AG08396 (cell line): ENCODE measurements at regions not wholly inside any gene's neighbourhood (a gene's known extent, or its start where the extent isn't known, plus 50 kb on each side); places are given as distances from the start of the nearest gene placed in this dataset.
"Not testable (repeated sequence)": the region's sequence is repeated elsewhere in the genome, so short reads cannot be mapped to it uniquely, and the experiment has no call there.

ENCODE experiments used
- DNase-seq: peaks from one replicate; pipeline ENCODE4 v3.0.0; 2012; ENCODE audit warnings: low spot score, mixed read lengths

DNA sequence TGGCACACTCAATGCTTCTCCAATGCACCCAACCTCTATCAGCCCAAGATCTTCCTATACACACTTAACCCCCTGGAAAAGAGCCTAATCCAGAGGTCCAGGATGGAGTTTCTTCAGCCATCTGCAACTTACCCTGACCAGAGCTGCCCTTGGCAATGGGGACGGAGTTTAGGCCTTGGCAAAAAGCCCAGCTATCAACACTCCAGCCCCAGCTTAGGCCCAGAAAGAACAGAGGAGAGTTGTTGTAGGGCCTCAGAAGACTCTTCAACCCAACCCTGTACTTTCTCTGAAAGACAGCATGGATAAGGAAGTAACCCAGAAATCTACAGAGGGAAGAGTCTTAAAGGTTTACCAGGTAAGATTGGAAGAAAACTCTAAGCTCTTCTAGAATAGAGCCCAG is 219.3 kb upstream of the PELI2 start:
- no peak for DNase-seq

DNA sequence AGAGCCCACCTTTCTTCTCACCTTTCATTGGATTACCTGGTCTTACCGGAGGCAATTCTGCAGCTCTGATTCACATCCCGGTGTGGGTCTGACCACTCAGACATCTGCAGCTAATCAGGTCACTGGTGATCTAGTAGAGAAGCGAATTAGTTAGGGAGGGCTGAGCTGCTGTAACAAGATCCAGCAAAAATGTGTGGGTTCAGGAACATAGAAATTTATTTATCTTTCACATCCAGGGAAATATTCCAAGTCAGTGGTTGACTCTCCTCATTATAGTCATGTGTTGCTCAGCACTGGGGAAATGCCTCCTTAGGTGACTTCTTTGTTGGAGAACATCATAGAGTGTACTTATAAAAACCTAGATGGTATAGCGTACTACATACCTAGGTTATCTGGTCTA is 218.7 kb upstream of the PELI2 start:
- DNase-seq, result no peak

DNA sequence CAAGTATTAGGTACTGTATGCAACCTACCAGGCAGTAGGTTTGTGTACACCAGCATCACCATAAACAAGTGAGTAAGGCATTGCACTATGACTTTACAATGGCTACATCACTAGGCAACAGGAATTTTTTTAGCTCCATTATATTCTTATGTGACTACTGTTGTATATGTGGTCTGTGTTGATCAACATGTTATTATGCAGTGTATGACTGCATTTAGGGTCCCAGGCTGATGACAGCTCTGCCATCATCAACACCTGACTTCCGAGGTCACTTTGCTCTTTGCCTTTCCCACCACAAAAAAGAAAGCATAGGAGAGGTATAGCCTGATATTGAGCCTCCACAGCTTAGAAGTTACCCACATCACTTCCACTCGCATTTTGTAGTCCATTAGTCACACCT is 217.5 kb upstream of the PELI2 start:
- no peak for DNase-seq

DNA sequence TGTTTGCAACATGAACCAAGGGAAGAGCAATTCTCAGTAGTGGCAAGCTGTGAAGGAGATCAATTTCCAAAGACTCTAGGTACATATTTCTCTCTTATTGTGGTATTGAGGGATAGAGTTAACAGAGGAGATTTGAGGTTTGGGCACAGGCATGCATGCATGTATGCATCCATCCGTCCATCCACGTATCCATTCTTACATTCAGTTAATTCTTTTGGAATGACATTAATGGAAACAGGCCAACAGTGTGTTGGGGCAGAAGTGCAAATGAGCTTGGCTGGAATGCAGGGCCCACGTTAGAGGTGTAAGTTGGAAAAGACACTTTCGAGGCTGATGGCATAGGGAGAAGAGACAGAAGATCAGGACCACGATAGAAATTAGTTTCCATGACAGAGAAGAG is 216.9 kb upstream of the PELI2 start:
- DNase-seq, result no peak

DNA sequence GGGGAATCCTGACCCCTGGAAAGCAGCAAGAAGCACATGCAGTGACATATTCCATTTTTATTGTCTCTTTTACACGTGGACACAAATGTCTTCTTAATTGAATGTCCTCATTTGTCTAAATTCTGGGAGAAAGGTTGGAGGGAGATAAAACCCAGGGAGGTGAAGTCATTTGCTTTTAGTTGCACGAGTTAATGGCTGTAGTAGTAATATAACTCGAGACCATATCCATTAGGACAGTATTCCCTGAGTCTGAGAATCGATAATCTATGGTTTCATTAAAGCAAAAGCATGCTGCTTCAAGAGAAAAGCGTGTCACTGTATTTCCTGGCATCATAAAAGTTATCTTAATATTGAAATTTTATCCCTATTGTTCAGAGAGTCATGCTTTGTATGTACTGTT is 216.0 kb upstream of the PELI2 start:
- no peak for DNase-seq

DNA sequence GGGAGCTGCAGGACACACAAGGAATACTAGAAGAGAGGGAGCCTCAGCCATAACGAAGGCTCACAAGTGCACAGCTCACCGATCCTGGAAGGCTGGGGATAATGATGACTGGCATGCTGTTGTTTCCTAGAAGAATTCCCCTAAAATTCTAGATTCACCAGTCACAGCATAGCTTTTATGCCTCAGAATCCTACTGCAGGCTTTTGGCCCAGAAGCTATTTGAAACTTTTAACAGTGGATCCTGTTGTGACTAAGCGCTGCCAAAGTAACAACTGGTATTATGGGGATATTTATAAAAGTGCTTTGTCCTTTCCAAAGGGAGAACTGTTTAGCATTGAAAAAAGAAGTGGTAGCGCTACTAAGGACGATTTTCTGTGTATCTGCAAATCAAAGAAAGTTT is 214.1 kb upstream of the PELI2 start:
- DNase-seq, result no peak

DNA sequence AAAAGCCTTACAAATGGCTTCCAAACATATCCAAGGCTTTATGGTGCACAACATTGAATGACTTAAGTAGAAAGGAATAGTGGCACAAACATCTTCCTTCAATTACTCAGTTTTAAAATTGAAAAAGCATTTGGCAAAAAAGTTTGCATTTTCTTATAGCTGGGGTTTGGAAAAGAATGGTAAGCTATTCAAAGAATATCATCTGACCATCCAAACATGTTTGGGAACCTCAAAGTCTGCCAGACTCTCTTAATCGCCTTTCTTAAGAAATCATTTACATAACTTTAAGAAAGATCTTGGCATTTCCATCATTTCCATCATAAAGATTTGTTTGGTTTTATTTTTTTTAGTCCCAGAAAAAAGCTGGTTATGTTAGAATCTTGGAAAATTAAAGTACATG is 210.1 kb upstream of the PELI2 start:
- no peak for DNase-seq

DNA sequence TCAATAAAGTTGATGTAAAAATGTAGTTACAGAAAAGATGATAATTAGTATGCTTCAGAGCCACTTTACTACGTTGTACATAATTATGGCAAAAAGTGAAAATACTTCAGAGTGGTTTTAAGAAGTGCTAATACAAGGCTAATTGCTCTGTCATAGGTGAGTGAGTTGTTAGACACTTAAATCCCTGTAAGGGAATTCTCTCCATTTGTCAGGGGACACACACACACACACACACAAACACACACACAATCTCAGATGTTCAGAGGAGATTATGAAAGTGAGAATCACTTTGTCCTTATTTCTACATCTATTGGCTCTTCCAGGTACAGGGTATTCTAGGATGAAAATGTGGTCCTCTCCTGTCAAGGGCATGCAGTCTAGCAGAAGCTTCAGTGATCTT is 208.3 kb upstream of the PELI2 start:
- no peak for DNase-seq

DNA sequence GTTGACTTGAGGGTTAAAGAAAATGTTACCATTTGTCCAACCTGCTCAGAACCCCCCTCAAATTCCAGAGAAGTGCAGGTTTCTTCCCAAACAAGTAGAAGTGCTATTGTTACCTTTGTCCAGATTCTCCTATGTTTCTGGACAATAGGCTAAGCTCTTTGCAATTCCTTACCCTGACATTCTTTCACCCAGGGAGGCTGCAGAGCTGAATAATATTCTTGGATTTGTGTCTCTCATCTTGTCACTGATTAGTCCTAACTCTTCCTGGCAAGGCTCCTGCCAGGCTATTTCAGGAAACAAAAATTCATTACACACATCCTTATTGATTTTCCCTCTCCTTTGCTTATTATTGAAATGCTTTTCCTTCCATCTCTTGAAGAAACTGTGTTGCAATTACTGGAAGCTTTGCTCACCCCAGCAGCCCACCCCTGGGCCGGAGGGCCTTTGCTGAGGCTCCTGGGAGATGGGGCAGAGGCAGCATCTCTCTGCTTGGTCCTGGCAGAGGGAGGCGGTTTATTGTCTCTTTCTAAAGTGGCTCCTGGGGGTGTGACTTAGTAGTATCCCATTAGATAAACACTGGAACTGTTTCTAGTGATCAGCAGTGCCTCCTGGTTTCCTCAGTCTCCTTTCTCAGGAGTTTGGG is 207.5 kb upstream of the PELI2 start:
- DNase-seq, result no peak

DNA sequence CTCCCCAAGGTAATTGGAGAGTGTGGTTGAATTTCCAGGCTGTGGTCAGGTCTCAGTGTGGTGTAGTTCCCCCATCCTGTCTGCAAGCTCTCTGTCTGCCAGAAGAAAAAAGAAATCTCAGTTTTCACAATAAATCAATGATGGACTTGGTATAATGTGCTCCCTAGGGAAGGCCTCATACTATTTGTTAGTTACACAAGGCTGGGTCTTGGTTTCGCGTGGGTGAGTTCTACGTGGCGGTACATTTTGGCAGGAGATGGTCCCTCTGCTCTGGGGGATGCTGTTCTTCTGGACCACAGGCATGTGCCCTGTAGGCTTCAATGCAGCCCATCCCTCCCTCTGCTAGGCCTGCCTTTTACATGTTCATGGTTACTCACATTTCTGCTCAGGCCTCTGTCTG is 206.4 kb upstream of the PELI2 start:
- no peak for DNase-seq

DNA sequence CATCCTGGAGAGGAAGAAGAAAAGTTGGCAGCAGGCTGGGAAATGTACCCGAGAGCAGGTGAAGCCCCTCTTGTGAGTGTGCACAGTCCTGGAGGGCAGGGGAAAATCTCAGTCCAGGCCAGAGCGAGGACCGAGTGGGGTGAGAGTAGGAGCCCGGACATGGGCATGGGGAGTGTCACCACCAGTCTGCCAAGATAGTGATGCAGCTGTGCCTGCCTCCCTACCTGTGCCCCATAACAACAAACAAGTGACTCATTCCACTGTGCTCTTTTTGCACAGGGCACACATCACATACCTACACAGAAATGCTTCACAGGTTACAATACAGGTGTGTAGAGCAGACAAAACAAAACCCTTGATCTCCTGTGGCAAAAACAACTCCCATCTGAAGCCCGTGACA is 205.9 kb upstream of the PELI2 start:
- no peak for DNase-seq

DNA sequence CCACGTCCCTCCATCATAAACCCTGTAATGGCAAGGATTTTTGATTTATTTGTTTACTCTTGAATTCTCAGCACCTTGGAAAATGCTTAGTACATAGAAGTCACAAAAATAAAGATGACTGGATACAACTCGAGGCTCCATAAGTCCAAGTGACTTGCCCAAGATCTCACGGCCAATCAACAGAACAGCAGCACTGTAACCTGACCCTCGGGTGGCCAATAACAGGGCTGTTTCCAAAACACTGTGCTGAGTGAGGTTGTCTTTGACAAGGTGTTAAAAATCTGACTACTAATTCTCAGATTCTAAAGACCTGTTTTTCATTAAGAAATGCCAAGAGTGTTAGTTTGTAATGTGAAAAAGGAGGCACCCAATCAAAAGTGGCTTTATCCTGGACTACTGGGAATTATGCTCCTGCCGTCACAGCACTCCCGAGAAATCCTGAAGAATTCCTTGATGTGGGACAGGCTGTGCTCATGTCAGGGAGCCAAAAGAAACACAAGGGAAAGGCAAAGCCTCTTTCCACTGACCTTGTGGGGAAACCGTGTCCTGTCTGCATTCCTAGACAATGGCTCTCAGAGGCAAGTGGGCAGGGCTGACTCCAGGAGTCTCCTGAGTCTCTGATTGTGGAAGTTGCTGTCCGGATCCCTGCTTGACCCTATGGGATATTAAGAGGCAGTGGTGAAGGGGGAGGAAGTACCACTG is 204.7 kb upstream of the PELI2 start:
- no peak for DNase-seq

DNA sequence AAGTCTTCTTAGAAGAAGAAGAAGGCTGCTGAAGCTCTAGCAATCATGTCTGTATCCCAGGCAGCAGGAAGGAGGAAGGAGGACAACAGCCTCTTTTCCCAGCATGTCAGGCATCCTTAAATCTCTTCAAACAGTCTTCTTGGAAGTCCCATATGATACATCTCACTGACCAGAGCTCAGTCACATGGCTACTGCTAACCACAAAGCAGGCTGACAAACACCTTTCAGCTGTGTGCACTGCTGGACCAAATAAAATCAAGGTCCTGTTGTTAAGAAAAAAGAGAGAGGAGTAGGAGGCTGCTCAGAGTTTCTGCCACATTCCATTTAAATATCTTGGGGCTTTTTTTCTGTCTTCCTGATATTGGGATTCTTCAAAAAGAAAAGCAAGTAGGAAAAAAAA is 203.4 kb upstream of the PELI2 start:
- DNase-seq, result no peak

DNA sequence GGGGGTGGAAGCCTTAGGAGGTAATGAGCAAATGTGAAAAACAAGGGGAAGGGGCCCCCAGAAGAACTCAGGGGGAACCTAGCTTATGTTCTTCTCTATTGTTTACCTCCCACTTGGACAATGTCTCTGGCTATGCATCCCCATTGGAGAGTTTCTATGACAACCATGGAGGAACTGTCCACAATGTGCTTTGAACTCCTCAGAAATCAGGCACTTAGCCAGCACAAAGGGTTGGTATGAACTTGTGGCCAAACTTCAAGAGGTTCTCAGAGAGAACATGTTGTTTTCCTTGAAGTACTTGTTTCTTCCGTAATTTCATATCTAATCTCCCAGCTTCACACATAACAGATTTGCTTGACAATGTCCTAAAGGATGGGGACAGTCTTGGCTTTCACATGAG is 202.8 kb upstream of the PELI2 start:
- no peak for DNase-seq

DNA sequence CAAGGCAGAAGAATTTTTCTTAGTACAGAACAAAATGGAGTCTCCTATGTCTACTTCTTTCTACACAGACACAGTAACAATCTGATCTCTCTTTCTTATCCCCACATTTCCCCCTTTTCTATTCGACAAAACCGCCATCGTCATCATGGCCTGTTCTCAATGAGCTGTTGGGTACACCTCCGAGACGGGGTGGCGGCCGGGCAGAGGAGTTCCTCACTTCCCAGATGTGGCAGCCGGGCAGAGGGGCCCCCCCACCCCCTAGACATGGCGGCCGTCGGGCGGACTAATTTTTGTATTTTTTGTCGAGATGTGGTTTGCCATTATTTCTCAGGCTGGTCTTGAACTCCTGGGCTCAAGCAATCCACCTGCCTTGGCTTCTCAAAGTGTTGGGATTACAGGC is 198.4 kb upstream of the PELI2 start:
- not testable (repeated sequence) for DNase-seq

DNA sequence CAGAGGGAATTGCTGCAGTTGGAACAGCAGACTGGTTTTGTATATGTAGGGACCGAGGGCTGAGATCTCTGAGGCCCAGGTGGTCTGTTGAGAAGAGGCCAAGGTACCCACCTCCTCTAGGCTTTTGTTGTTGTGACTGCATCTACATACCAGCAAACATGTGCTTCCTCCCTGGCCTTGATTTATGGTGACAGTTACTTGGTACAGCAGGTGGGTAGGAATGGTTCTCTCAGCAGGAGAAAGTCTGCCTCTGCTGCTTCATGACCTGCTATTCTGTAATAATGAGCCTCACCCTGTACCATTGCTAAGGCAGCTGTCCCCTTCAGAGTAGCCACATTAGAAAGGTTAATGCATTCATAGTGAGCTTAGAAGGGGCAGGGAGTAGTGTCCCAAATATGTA is 196.7 kb upstream of the PELI2 start:
- no peak for DNase-seq

DNA sequence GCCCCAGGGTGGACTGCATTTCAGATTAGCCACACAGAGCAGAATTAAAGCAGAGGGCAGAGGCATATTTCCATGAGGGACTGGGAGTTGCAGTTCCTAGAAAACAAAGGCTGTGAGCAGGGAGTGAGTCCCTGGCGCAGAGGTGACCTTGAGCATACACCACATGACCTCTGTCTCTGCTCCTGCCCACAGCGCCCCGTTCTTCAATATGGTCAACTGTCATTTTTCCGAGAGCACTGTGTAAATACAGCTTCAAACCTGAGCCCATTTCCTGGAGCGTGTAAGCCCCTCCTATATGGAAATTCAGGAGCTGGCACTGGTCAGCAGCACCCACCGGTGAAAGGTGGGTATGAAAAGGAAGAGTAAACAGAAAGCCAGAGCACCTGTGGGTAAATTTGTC is 192.2 kb upstream of the PELI2 start:
- DNase-seq, result no peak

DNA sequence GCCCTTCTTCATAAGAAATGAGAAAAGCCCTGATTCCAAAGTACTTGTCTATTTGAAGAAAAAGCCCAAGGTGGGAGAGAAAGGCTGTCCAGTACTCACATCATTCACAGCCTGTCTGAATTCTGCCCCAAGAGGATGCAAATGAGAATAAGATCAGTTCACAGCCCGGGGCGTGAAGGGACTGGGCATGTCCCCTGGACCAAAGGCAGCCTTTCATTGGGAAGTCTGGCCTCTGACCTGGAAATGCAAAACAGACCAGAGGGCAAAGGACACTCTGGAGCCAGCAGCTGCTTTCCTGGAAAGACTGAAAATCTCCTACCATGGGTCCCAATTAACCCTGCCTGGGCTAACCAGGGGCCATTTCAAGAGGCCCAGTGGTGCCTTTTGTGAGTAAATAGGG is 191.2 kb upstream of the PELI2 start:
- DNase-seq, result no peak

DNA sequence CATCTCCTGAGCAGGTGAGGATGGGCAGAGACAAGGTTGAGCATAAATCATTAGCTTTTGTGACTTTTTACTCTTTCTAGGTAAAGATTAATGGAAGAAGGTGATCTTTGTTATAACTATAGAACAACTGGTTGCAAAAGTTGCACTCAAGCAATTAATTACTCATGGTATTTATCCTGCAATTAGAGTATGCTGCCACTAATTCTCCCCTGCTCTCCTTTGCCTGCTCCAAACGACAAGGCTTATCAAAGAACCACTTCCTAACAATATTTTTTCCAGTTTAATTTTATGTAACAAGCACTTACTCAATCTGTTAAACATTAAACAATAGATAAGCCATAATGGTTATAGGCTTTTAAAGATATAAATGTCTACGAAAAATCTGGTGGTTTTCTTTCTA is 189.9 kb upstream of the PELI2 start:
- no peak for DNase-seq

DNA sequence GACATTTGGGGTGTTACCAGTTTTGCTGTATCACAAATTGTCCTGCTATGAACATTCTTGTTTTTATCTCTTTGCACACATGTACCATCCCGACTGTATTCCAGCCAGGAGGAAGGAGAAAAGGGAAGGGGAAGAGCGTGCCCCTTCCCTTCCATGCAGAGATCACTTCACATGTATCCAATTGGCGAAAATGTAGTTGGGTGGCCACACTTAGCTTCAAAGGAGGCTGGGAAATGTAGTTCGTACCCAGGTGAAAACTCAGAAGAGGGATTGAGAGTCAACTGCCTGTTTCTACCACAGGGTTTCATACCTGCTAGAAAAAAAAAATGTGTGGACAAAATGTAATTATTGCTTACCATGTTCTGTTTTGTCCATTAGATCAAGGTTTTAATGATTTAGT is 189.1 kb upstream of the PELI2 start:
- no peak for DNase-seq

DNA sequence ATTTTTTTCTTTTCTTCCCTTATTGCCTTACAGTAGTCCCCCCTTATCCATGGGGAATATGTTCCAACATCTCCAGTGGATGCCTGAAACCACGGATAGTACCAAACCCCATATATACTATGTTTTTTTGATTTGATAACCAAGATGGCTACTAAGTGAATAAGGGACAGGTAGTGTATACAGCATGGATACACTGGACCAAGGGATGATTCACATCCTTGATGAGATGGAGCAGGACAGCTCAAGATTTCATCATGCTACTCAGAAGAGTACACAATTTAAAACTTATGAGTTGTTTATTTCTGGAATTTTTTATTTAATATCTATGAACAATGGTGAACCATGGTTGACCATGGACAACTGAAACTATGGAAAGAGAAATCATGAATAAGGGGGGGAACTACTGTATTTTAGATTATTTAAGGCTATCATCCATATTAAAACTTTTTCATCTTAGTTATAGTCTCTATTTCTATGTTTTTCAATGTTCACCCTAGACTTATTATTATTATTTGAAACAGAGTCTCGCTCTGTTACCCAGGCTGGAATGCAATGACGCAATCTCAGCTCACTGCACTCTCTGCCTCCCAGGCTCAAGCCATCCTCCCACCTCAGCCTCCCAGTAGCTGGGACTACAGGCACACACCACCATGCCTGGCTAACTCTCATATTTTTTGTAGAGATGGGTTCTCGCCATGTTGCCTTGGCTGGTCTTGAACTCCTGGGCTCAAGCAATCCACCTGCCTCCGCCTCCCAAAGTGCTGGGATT is 188.0 kb upstream of the PELI2 start:
- no peak for DNase-seq

DNA sequence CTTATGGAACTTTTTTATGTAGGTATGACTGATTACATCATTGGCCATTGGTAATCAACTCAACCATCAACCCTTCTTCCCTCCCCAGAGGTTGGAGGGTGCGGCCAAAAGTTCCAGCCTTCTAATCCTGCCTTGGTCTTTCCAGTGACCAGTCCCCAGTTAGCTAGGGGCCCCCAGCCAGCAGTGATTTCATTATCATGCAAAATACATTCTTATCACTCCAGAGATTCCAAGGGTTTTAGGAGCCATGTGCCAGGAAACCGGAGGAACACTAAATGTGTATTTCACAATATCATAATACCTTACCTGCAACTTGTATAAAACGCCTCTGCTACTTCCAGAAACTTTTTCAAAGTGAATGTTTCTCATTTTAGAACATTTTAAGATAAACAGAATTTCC is 181.5 kb upstream of the PELI2 start:
- no peak for DNase-seq

DNA sequence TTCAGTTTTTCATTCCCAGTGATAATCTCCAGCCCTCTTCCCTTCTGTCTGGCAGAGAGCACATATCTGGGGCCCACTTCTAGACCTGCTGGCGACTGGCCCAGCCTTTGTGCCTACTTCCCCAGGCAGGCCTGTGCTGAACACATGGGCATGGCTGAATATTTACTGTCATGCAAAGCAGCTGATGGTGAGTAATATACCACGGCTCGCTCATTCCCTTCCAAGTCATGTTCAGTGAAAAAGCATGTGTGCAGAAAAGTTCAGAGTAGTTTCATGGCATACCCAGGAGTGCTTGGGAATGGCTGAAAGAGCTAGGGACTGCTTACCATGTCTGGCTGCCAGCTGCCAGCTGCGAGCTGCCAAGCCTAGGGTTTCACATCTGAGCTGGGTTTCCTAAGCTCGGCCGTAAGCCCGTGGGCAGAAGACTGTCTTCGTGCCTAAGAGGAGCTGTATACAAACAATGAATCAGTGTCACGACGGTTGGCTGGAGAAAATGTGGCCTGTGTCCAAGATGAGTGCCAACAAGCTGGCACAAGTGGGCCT is 179.9 kb upstream of the PELI2 start:
- DNase-seq, result peak; percentile 20
